H9 (cell line): ENCODE measurements at regions not wholly inside any gene's neighbourhood (a gene's known extent, or its start where the extent isn't known, plus 50 kb on each side); places are given as distances from the start of the nearest gene placed in this dataset.

Experiments used
- DNase-seq: peaks from one replicate; pipeline ENCODE4 v3.0.0-alpha.2; 2017
- H2AFZ ChIP-seq: one replicate; pipeline ENCODE4 v1.6.1; 2013; ENCODE audit warnings: mild to moderate bottlenecking, low read length, control low read depth, moderate library complexity
- H2AK5ac ChIP-seq: 2 replicates; pipeline ENCODE4 v1.6.1; 2013; ENCODE audit warnings: low read length, control low read depth, mixed read lengths; ENCODE audit not compliant: insufficient read length
- H2BK120ac ChIP-seq: one replicate; pipeline ENCODE4 v1.6.1; 2013; ENCODE audit warnings: low read depth, mild to moderate bottlenecking, low read length, control low read depth, inconsistent platforms; ENCODE audit not compliant: poor library complexity, severe bottlenecking
- H2BK12ac ChIP-seq: 2 replicates; pipeline ENCODE4 v1.6.1; 2013; ENCODE audit warnings: low read length, control low read depth, mixed read lengths, low read depth; ENCODE audit not compliant: insufficient read length
- H2BK15ac ChIP-seq: 2 replicates; pipeline ENCODE4 v1.6.1; 2013; ENCODE audit warnings: low read depth, low read length, control low read depth
- H2BK20ac ChIP-seq: one replicate; pipeline ENCODE4 v1.6.1; 2013; ENCODE audit warnings: low read depth, mild to moderate bottlenecking, low read length, control low read depth, inconsistent platforms; ENCODE audit not compliant: poor library complexity, severe bottlenecking
- H2BK5ac ChIP-seq: 2 replicates; pipeline ENCODE4 v1.6.1; 2013; ENCODE audit warnings: low read length, control low read depth, mixed read lengths; ENCODE audit not compliant: insufficient read length
- H3K14ac ChIP-seq: 2 replicates; pipeline ENCODE4 v1.6.1; 2013; ENCODE audit warnings: low read length, control low read depth; ENCODE audit not compliant: insufficient read depth
- H3K18ac ChIP-seq: 2 replicates; pipeline ENCODE4 v1.6.1; 2013; ENCODE audit warnings: low read depth, mild to moderate bottlenecking, mixed read lengths, low read length, control low read depth; ENCODE audit not compliant: insufficient read length
- H3K23ac ChIP-seq: 2 replicates; pipeline ENCODE4 v1.6.1; 2013; ENCODE audit warnings: low read length, control low read depth, mixed read lengths, low read depth; ENCODE audit not compliant: insufficient read length
- H3K23me2 ChIP-seq: 2 replicates; pipeline ENCODE4 v1.6.1; 2013; ENCODE audit warnings: low read depth, mild to moderate bottlenecking, mixed read lengths, low read length, control low read depth; ENCODE audit not compliant: insufficient read length, poor library complexity, severe bottlenecking
- H3K27ac ChIP-seq: 2 replicates; pipeline ENCODE4 v1.5.1; 2013; ENCODE audit warnings: low read length, control low read depth, mixed read lengths, low read depth; ENCODE audit not compliant: insufficient read length
- H3K27me3 ChIP-seq: 2 replicates; pipeline ENCODE4 v1.6.1; 2013; ENCODE audit warnings: low read length, control low read depth, inconsistent platforms; ENCODE audit not compliant: insufficient read depth
- H3K4ac ChIP-seq: 2 replicates; pipeline ENCODE4 v1.6.1; 2013; ENCODE audit warnings: low read depth, mild to moderate bottlenecking, control low read depth, inconsistent platforms, low read length, moderate library complexity
- H3K4me1 ChIP-seq: 2 replicates; pipeline ENCODE4 v1.6.1; 2013; ENCODE audit warnings: low read length, control low read depth, inconsistent platforms; ENCODE audit not compliant: insufficient read depth
- H3K4me2 ChIP-seq: 2 replicates; pipeline ENCODE4 v1.6.1; 2013; ENCODE audit warnings: low read length, control low read depth, mixed read lengths; ENCODE audit not compliant: insufficient read length, insufficient read depth
- H3K56ac ChIP-seq: 2 replicates; pipeline ENCODE4 v1.6.1; 2013; ENCODE audit warnings: low read depth, mild to moderate bottlenecking, mixed read lengths, low read length, control low read depth; ENCODE audit not compliant: insufficient read length
- H3K79me1 ChIP-seq: 2 replicates; pipeline ENCODE4 v1.6.1; 2013; ENCODE audit warnings: low read depth, mild to moderate bottlenecking, moderate library complexity, low read length, control low read depth, inconsistent platforms; ENCODE audit not compliant: insufficient read depth, poor library complexity, severe bottlenecking
- H3K79me2 ChIP-seq: 2 replicates; pipeline ENCODE4 v1.6.1; 2013; ENCODE audit warnings: low read length, control low read depth, inconsistent platforms; ENCODE audit not compliant: insufficient read depth
- H3K9ac ChIP-seq: 2 replicates; pipeline ENCODE4 v1.6.1; 2013; ENCODE audit warnings: low read length, control low read depth, mixed read lengths; ENCODE audit not compliant: insufficient read length; ENCODE audit errors: extremely low read depth
- H3K9me3 ChIP-seq: one replicate; pipeline ENCODE4 v1.6.1; 2013; ENCODE audit warnings: low read depth, low read length, inconsistent platforms; ENCODE audit not compliant: control insufficient read depth
- H3T11ph ChIP-seq: one replicate; pipeline ENCODE4 v1.6.1; 2013; ENCODE audit warnings: mild to moderate bottlenecking, low read length, control low read depth, inconsistent platforms
- H4K20me1 ChIP-seq: one replicate; pipeline ENCODE4 v1.6.1; 2013; ENCODE audit not compliant: control insufficient read depth, insufficient read length, insufficient read depth
- H4K5ac ChIP-seq: 2 replicates; pipeline ENCODE4 v1.6.1; 2013; ENCODE audit warnings: low read depth, mild to moderate bottlenecking, mixed read lengths, low read length, control low read depth; ENCODE audit not compliant: insufficient read length
- H4K8ac ChIP-seq: replicated peaks from 2 replicates; pipeline ENCODE4 v1.6.1; 2013; ENCODE audit warnings: low read length, control low read depth, mixed read lengths, low read depth; ENCODE audit not compliant: insufficient read length
- H4K91ac ChIP-seq: 2 replicates; pipeline ENCODE4 v1.6.1; 2013; ENCODE audit warnings: low read depth, mild to moderate bottlenecking, moderate library complexity, mixed read lengths, low read length, control low read depth; ENCODE audit not compliant: insufficient read length
- H3K27ac Mint-ChIP-seq, 3 experiments: 2 replicates in 2 of 3; 3 replicates in 1 of 3; pipeline ENCODE4 v1.8.0; 2020 to 2021; ENCODE audit warnings: mixed read lengths in 3 of 3, mild to moderate bottlenecking in 1 of 3, moderate library complexity in 1 of 3
- H3K27me3 Mint-ChIP-seq: 2 replicates; pipeline ENCODE4 v1.8.0; 2021; ENCODE audit warnings: low read depth, mild to moderate bottlenecking, moderate library complexity, mixed read lengths
- H3K36me3 Mint-ChIP-seq, 3 experiments: 2 replicates in 2 of 3; 3 replicates in 1 of 3; pipeline ENCODE4 v1.8.0; 2020 to 2021; ENCODE audit warnings: low read depth in 3 of 3, mixed read lengths in 3 of 3; ENCODE audit not compliant: insufficient read depth in 1 of 3
- H3K4me1 Mint-ChIP-seq, 2 experiments: 2 replicates each; pipeline ENCODE4 v1.8.0; 2020; ENCODE audit warnings: mixed read lengths in 2 of 2
- H3K4me3 Mint-ChIP-seq, 2 experiments: 2 replicates in 1 of 2; 3 replicates in 1 of 2; pipeline ENCODE4 v1.8.0; 2020 to 2021; ENCODE audit warnings: mild to moderate bottlenecking in 2 of 2, mixed read lengths in 2 of 2, moderate library complexity in 1 of 2
- H3K9me3 Mint-ChIP-seq, 2 experiments: 2 replicates in 1 of 2; 3 replicates in 1 of 2; pipeline ENCODE4 v1.8.0; 2020; ENCODE audit warnings: mild to moderate bottlenecking in 2 of 2, mixed read lengths in 2 of 2, moderate library complexity in 1 of 2
- CTCF ChIP-seq: fragments of 200-600 bp; sonication (generic); conservative IDR thresholded peaks from 3 replicates; pipeline ENCODE4 v1.8.0; 2021; ENCODE audit warnings: antibody characterized with exemption, mild to moderate bottlenecking
- WGBS: extraction: QIAGEN DNeasy Blood & Tissue Kit; methylation state at CpG from one replicate; pipeline ENCODE4 v1.1.7; 2013; ENCODE audit warnings: missing lambda C conversion rate, low lambda C conversion rate, mixed read lengths; ENCODE audit not compliant: insufficient read length; ENCODE audit errors: extremely low coverage; 5-methylcytosine and 5-hydroxymethylcytosine counted together

- Histone ChIP-seq H2BK15ac (no peak overlapping the region), H3K4me1 (no peaks in the 10 kb centered on the region; the same call in 1 of the 2 replicates), H2BK20ac (no peak overlapping the region), H3K4ac (no peak overlapping the region), H3K79me1 (no peaks in the 10 kb centered on the region), H2AFZ (no peak overlapping the region), H3K27ac (no peak overlapping the region), H3K27me3 (no peaks in the 10 kb centered on the region), H4K8ac (no peak overlapping the region), H3K18ac (no peak overlapping the region), H3K9me3 (no peaks in the 10 kb centered on the region), H4K20me1 (no peaks in the 10 kb centered on the region), H2AK5ac (no peak overlapping the region), H3K56ac (no peak overlapping the region), H4K5ac (no peak overlapping the region), H3K23ac (no peak overlapping the region), H3T11ph (no peak overlapping the region), H3K23me2 (no peaks in the 10 kb centered on the region), H2BK120ac (no peak overlapping the region), H3K9ac (no peak overlapping the region), H2BK5ac (no peak overlapping the region), H3K14ac (no peak overlapping the region), H4K91ac (no peak overlapping the region), H3K79me2 (no peaks in the 10 kb centered on the region), H3K4me2 (no peak overlapping the region), H2BK12ac (no peak overlapping the region)
- Mint-ChIP-seq H3K27me3 (peaks cover 3% of the 10 kb centered on the region), H3K4me3 (no peak overlapping the region), H3K36me3 (no peaks in the 10 kb centered on the region; a peak in 2 of 7 replicates), H3K27ac (no peak overlapping the region), H3K9me3 (peaks cover 4 to 7% of the 10 kb centered on the region in 2 experiments; a peak in 3 of 5 replicates), H3K4me1 (peaks cover 6 to 8% of the 10 kb centered on the region in 2 experiments)
- WGBS, result no CpG with 5 or more reads among the region's 2 CpGs
- DNase-seq, result no peak
- TF ChIP-seq CTCF, result no peak
Observed at GRCh38 chr18:77346208-77346810, 96.7 kb downstream of the GALR1 start.
